OCI-LY7 (cell line): ENCODE measurements at regions not wholly inside any gene's neighbourhood (a gene's known extent, or its start where the extent isn't known, plus 50 kb on each side); places are given as distances from the start of the nearest gene placed in this dataset.

Experiments used
- BruUV-seq: library from RNA; stranded (reverse); fragments of 400-500 nt; replicated peaks from 2 replicates; lab custom pipeline; 2021; lab: Mats Ljungman, UMichigan
- CTCF ChIA-PET: fragments of 300-600 bp; sonication (Branson Sonifier 250); formaldehyde crosslinking; loops from one replicate; lab custom pipeline; 2022; ENCODE audit warnings: antibody characterized with exemption; ENCODE audit not compliant: unreplicated experiment; lab: Charles Lee
- POLR2A ChIA-PET: fragments of 300-600 bp; sonication (Branson Sonifier 250); formaldehyde crosslinking; loops from one replicate; lab custom pipeline; 2022; ENCODE audit warnings: antibody characterized with exemption; lab: Charles Lee
- DNase-seq: peaks from one replicate; pipeline ENCODE4 v3.0.0-alpha.2; 2015; ENCODE audit warnings: low spot score
- H2AFZ ChIP-seq: fragments of 200-600 bp; sonication (generic), shearing (Covaris generic); 2 replicates; pipeline ENCODE4 v1.6.1; 2014; ENCODE audit warnings: mild to moderate bottlenecking, antibody characterized with exemption, low read length, moderate library complexity
- H3K27ac ChIP-seq: fragments of 200-600 bp; sonication (generic); 2 replicates; pipeline ENCODE4 v1.5.1; 2014; ENCODE audit warnings: mixed run types, low read depth, mild to moderate bottlenecking, moderate library complexity, low read length, inconsistent platforms; ENCODE audit not compliant: poor library complexity, severe bottlenecking
- H3K36me3 ChIP-seq: fragments of 200-600 bp; sonication (generic); 2 replicates; pipeline ENCODE4 v1.6.1; 2014; ENCODE audit warnings: mild to moderate bottlenecking, antibody characterized with exemption, low read length, moderate library complexity, mixed read lengths; ENCODE audit not compliant: insufficient read depth
- H3K4me1 ChIP-seq: fragments of 200-600 bp; sonication (generic); 2 replicates; pipeline ENCODE4 v1.5.1; 2014; ENCODE audit warnings: mild to moderate bottlenecking, low read length; ENCODE audit not compliant: insufficient read depth, poor library complexity, severe bottlenecking
- H3K4me2 ChIP-seq: fragments of 200-600 bp; sonication (generic); 2 replicates; pipeline ENCODE4 v1.6.1; 2014; ENCODE audit warnings: mild to moderate bottlenecking, low read length
- H3K4me3 ChIP-seq: fragments of 200-600 bp; sonication (generic); 2 replicates; pipeline ENCODE4 v1.5.1; 2014; ENCODE audit warnings: mild to moderate bottlenecking, low read depth, low read length; ENCODE audit not compliant: poor library complexity, severe bottlenecking
- H3K79me2 ChIP-seq: fragments of 200-600 bp; sonication (generic); 2 replicates; pipeline ENCODE4 v1.6.1; 2016; ENCODE audit warnings: low read depth, mild to moderate bottlenecking, low read length, moderate library complexity, mixed read lengths; ENCODE audit not compliant: insufficient read depth
- H3K9me2 ChIP-seq: fragments of 200-600 bp; sonication (generic); 2 replicates; pipeline ENCODE4 v1.6.1; 2016; ENCODE audit warnings: mild to moderate bottlenecking, low read length, mixed read lengths; ENCODE audit not compliant: insufficient read depth
- H3K9me3 ChIP-seq: fragments of 200-600 bp; sonication (generic); 2 replicates; pipeline ENCODE4 v1.6.1; 2014; ENCODE audit warnings: mild to moderate bottlenecking, mixed run types, low read length, mixed read lengths
- H4K20me1 ChIP-seq: fragments of 200-600 bp; sonication (generic); 2 replicates; pipeline ENCODE4 v1.6.1; 2014; ENCODE audit warnings: mild to moderate bottlenecking, antibody characterized with exemption, low read length, moderate library complexity, mixed read lengths; ENCODE audit not compliant: insufficient read depth
- CTCF ChIP-seq: fragments of 200-600 bp; sonication (generic); conservative IDR thresholded peaks from 2 replicates; pipeline ENCODE4 v1.5.1; 2014; ENCODE audit warnings: mild to moderate bottlenecking, antibody characterized with exemption, low read length, moderate library complexity, mixed read lengths
- EZH2phosphoT487 ChIP-seq: fragments of 200-600 bp; sonication (generic); IDR thresholded peaks from 2 replicates; pipeline ENCODE4 v1.6.1; 2018; ENCODE audit warnings: low read depth, borderline replicate concordance, mild to moderate bottlenecking, mixed run types, antibody characterized with exemption, low read length, moderate library complexity, mixed read lengths
- intact Hi-C: fragments of 100-400 bp; cut with micrococcal nuclease; formaldehyde crosslinking; loops from one replicate; pipeline ENCODE4 v1.10.0; 2022; ENCODE audit not compliant: unreplicated experiment

DNA sequence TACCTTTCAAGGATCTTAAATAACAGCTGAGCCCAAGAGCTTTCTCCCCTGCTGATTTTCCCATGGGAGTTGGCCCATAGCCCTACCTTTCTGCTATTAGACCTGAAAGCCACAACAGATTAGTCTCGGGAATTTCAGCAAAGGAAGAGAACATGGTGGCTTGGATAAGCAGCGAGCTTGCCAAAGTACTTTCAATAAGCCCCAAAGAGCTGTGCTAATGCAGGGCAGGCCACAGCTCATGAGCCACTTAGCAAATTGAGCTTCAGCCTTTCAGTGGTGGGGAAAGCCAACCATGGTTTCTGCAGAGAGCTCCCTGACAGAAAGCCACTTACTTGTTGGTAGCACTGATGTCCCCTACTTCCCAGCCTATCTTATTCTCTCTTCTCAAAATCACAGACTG lies 217.8 kb upstream of the IRX5 start:
- Histone ChIP-seq H3K27ac (no peak overlapping the region), H3K4me3 (no peak overlapping the region), H4K20me1 (no peaks in the 10 kb centered on the region), H3K4me2 (no peak overlapping the region), H3K79me2 (no peaks in the 10 kb centered on the region), H3K36me3 (no peaks in the 10 kb centered on the region), H2AFZ (no peak overlapping the region), H3K9me2 (no peaks in the 10 kb centered on the region), H3K9me3 (no peaks in the 10 kb centered on the region), H3K4me1 (no peaks in the 10 kb centered on the region)
- POLR2A ChIA-PET: no interaction called here
- intact Hi-C loops: no loop called here
- TF ChIP-seq CTCF (no peak), EZH2phosphoT487 (no peak)
- no TSS peak for BruUV-seq
- DNase-seq: no peak
- CTCF ChIA-PET: no interaction called here

DNA sequence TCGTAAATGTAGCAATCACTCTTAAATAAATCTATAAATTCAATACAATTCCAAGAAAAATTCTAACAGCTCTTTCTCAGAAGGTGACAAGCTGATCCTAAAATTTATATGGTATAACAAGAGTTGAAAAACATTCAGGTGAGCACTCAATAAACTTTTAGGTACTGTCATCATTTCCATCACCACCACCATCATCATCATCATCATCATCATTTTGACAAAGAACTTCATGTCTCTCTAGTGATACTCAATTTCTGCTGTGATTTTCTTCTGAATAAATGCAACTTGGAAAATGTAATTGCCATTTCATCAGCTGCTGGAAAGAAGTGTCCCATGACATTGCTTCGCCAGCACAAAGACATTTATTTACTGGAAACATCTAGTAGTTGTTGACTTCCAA lies 222.9 kb upstream of the IRX5 start:
- H2AFZ ChIP-seq: no peak overlapping the region
- no peaks in the 10 kb centered on the region for H3K36me3 ChIP-seq
- no peak overlapping the region for H3K4me3 ChIP-seq
- ChIA-PET CTCF (no interaction called here), POLR2A (interaction anchor here (0.7 kb wide), 1 partner anchor 52 kb away, joined by 3 read pairs; no protein-coding TSS in a partner anchor)
- H3K4me2 ChIP-seq: no peak overlapping the region
- H3K9me2 ChIP-seq: no peaks in the 10 kb centered on the region
- TF ChIP-seq EZH2phosphoT487 (no peak), CTCF (no peak)
- intact Hi-C loops: no loop called here
- BruUV-seq: no TSS peak
- no peaks in the 10 kb centered on the region for H3K79me2 ChIP-seq
- no peak for DNase-seq
- H3K27ac ChIP-seq: no peak overlapping the region
- H3K4me1 ChIP-seq: no peaks in the 10 kb centered on the region
- H3K9me3 ChIP-seq: no peaks in the 10 kb centered on the region
- H4K20me1 ChIP-seq: no peaks in the 10 kb centered on the region

- no peak overlapping the region for H3K27ac ChIP-seq
- DNase-seq: no peak
- no peaks in the 10 kb centered on the region for H3K9me3 ChIP-seq
- TF ChIP-seq CTCF (no peak), EZH2phosphoT487 (no peak)
- no peak overlapping the region for H2AFZ ChIP-seq
- CTCF ChIA-PET: no interaction called here
- no peak overlapping the region for H3K4me3 ChIP-seq
- no peaks in the 10 kb centered on the region for H3K9me2 ChIP-seq
- intact Hi-C loops: no loop called here
- no peaks in the 10 kb centered on the region for H3K36me3 ChIP-seq
- BruUV-seq: no TSS peak
- H3K4me1 ChIP-seq: no peaks in the 10 kb centered on the region
- no peaks in the 10 kb centered on the region for H3K79me2 ChIP-seq
- POLR2A ChIA-PET: interaction anchor here (1.0 kb wide), 1 partner anchor 29 kb away, joined by 3 read pairs; no protein-coding TSS in a partner anchor
- H3K4me2 ChIP-seq: no peak overlapping the region
- H4K20me1 ChIP-seq: no peaks in the 10 kb centered on the region
Observed at GRCh38 chr16:54706406-54706805, 224.3 kb upstream of the IRX5 start.
